ENCODE measurements at regions not wholly inside any gene's neighbourhood (a gene's known extent, or its start where the extent isn't known, plus 50 kb on each side); places are given as distances from the start of the nearest gene placed in this dataset.

DNA sequence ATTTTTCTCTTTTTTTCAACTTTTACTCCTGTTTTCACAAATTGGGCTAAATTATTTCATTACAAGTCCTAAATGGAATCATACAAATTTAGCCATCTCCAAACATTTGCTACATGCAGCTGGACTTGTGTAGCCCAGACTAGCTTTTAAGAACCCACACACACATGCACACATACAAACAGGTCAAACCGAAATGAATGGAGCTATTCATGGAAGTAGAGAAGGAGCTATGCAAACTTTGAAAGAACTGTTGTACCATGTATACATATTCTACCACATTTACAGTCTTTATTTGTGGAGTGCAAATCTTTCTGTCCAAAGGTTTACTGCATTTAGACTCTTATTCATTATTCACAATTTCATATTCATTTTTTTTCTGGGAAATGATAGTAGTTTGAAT, 189.1 kb upstream of the RNPC3 start:
- DNase-seq = no peak
- Histone ChIP-seq H3K4me1 (no peaks in the 10 kb centered on the region), H3K9me3 (no peaks in the 10 kb centered on the region), H3K27ac (no peak overlapping the region), H3K36me3 (no peaks in the 10 kb centered on the region), H3K27me3 (no peaks in the 10 kb centered on the region), H3K4me3 (no peak overlapping the region)
- intact Hi-C loops (cut with DNase I; ENCODE audit: low total_unique reads) = no loop called here
- TF ChIP-seq, protein P1, sequence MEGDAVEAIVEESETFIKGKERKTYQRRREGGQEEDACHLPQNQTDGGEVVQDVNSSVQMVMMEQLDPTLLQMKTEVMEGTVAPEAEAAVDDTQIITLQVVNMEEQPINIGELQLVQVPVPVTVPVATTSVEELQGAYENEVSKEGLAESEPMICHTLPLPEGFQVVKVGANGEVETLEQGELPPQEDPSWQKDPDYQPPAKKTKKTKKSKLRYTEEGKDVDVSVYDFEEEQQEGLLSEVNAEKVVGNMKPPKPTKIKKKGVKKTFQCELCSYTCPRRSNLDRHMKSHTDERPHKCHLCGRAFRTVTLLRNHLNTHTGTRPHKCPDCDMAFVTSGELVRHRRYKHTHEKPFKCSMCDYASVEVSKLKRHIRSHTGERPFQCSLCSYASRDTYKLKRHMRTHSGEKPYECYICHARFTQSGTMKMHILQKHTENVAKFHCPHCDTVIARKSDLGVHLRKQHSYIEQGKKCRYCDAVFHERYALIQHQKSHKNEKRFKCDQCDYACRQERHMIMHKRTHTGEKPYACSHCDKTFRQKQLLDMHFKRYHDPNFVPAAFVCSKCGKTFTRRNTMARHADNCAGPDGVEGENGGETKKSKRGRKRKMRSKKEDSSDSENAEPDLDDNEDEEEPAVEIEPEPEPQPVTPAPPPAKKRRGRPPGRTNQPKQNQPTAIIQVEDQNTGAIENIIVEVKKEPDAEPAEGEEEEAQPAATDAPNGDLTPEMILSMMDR (IDR thresholded peaks at IDR 0.05) = no peak
- no peak for TF ChIP-seq POLR2A (IDR thresholded peaks at IDR 0.05)

DNA sequence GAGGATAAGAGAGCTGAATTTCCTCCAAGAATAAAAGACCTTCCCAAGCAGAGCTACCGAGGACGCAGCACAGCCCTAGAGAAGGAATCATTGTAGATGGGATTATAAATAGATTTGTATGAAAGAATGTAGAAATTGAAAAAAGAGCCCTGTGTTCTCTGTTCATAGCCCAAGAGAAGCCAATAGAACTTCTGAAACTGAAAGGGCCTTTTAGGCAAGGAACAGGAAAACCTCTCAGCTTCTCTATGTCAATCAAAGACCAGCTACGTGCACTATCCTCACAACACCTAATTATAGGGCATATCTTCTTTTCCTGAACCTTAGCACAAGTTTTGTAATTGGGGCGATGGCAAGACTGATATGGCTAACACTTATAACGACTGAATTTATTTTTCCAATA, 192.4 kb upstream of the RNPC3 start:
- no peak for DNase-seq
- Histone ChIP-seq H3K9me3 (no peaks in the 10 kb centered on the region), H3K27me3 (no peaks in the 10 kb centered on the region), H3K27ac (no peak overlapping the region), H3K36me3 (no peaks in the 10 kb centered on the region), H3K4me1 (no peaks in the 10 kb centered on the region), H3K4me3 (no peak overlapping the region)
- TF ChIP-seq, protein P1 (IDR thresholded peaks at IDR 0.05) = no peak
- TF ChIP-seq POLR2A (IDR thresholded peaks at IDR 0.05) = no peak
- intact Hi-C loops (cut with DNase I; ENCODE audit: low total_unique reads) = no loop called here

DNA sequence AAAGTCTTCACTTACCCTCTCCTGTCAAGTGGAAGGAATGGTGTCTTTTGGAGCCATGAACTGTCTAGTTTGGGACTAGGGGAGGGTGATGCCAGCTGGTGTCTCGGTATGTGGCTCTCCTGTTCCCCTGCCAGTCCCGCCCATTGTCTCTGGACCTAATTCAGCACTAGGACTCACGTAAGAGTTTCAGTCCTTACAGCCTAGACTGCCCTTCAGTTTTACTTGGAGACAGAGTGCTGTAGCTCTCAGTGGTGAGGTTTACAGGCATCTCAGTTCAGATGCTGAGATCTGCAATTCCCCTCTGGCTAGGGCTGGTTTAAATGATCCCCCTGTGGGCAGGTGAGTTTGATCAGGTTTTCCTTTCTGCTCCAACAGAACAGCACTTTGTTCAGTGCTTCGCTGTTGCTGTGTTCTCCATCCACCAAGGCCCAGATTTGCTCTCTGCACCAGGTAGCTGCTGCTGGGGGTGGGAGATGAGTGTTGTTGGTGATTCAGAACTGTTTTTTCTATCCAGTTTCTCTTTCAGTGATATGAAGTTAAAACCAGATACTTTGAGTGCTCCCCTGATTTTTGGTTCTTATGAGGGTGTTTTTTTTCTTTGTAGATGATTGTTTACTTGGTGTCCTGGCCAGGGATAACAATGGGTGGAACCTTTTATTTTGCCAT, 198.3 kb upstream of the RNPC3 start:
- no peak for DNase-seq
- TF ChIP-seq, protein P1 (IDR thresholded peaks at IDR 0.05) = no peak
- TF ChIP-seq POLR2A (IDR thresholded peaks at IDR 0.05) = no peak
- no peak overlapping the region for H3K27ac ChIP-seq
- H3K4me1 ChIP-seq = no peaks in the 10 kb centered on the region
- H3K27me3 ChIP-seq = no peaks in the 10 kb centered on the region
- no peak overlapping the region for H3K4me3 ChIP-seq
- intact Hi-C loops (cut with DNase I; ENCODE audit: low total_unique reads) = no loop called here
- H3K9me3 ChIP-seq = no peaks in the 10 kb centered on the region
- no peaks in the 10 kb centered on the region for H3K36me3 ChIP-seq

DNA sequence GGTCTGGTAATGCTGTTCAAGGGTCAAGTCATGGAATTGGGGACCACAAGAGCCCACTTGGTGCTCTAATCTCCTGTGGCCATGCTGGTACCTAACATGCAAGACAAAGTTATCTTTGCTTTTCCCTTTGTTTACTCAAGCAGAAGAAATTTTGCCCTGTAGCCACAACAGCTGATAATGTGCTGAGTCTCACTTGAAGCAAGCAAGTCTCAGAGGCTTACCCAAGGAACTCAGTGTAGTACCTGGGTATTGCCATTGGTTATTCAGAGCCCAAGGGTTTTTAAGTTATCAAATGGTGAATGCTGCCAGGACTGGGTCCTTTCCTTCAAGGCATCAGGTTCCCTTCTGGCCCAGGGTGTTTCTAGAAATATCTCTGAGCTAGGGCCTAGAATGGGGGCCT, 198.9 kb upstream of the RNPC3 start:
- Histone ChIP-seq H3K27ac (no peak overlapping the region), H3K9me3 (no peaks in the 10 kb centered on the region), H3K4me1 (no peaks in the 10 kb centered on the region), H3K4me3 (no peak overlapping the region), H3K27me3 (no peaks in the 10 kb centered on the region), H3K36me3 (no peaks in the 10 kb centered on the region)
- intact Hi-C loops (cut with DNase I; ENCODE audit: low total_unique reads) = no loop called here
- no peak for DNase-seq
- TF ChIP-seq POLR2A (IDR thresholded peaks at IDR 0.05) = no peak
- TF ChIP-seq, protein P1 (IDR thresholded peaks at IDR 0.05) = no peak

DNA sequence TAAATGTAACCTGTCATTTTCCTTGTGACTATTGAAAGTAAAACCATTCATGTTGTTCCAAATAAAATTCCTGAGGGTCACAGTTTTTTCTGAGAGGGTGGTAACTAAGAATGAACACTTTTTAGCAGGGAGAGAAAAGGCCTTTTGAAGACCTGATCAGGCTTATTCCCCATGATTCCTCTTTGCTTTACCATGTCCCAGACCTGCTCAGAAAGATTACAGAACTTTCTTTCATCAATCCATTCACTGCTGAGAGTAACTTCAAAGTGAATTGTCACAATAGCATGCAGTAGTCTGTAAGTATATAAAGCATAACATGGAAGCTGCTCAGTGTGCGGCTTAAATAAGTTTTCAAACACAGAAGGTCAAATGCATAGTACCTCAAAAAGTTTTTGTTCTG, 201.5 kb upstream of the COL11A1 start:
- no peak for TF ChIP-seq POLR2A (IDR thresholded peaks at IDR 0.05)
- H3K27me3 ChIP-seq = no peaks in the 10 kb centered on the region
- H3K36me3 ChIP-seq = no peaks in the 10 kb centered on the region
- no peaks in the 10 kb centered on the region for H3K4me1 ChIP-seq
- no peak overlapping the region for H3K4me3 ChIP-seq
- intact Hi-C loops (cut with DNase I; ENCODE audit: low total_unique reads) = no loop called here
- no peak overlapping the region for H3K27ac ChIP-seq
- H3K9me3 ChIP-seq = no peaks in the 10 kb centered on the region
- DNase-seq = no peak

DNA sequence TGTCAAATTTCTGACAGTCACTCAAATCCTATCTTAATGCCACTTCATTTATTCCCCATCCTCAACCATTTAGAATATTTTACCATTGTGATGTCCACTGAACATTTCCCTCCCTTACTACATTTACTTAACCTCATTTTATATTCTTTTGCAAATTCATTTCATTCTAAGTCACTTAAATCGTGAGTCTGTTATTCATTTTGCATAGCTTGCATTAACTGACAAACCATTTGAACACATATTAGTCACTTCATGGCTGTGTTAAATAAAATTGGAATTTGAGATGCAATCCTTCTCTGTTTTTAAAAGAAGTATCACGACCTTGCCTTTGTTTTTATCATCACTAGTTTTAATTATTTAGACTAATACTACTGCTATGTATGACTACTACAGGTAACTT, 199.4 kb upstream of the COL11A1 start:
- intact Hi-C loops (cut with DNase I; ENCODE audit: low total_unique reads) = no loop called here
- H3K27me3 ChIP-seq = no peaks in the 10 kb centered on the region
- DNase-seq = no peak
- H3K4me3 ChIP-seq = no peak overlapping the region
- TF ChIP-seq, protein P1 (IDR thresholded peaks at IDR 0.05) = no peak
- no peak for TF ChIP-seq POLR2A (IDR thresholded peaks at IDR 0.05)
- H3K36me3 ChIP-seq = no peaks in the 10 kb centered on the region
- H3K9me3 ChIP-seq = no peaks in the 10 kb centered on the region
- H3K27ac ChIP-seq = no peak overlapping the region
- no peaks in the 10 kb centered on the region for H3K4me1 ChIP-seq

Measured in uterus (tissue), 3 donors.